ENCODE measurements at regions not wholly inside any gene's neighbourhood (a gene's known extent, or its start where the extent isn't known, plus 50 kb on each side); places are given as distances from the start of the nearest gene placed in this dataset.

DNA sequence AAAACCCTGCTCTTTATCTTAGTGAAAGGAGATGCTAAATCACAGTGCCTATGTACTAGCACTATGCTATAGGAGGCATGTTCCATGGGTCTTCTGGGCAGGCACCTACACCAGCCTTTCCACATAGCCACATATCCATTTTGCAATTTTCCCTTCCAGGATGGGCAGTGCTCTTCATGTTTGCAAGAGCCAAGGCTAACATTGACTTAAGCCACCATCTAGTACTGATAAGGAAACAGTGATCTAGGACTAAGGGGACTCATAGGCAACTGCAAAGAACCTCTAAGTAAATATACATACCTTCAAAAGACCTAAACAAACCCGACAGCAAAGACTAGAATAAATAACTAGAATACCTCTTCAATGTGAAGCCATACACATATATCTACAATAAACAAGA lies 919.7 kb upstream of the GYPC start:
- TF ChIP-seq POLR2AphosphoS5 (IDR thresholded peaks at IDR 0.05): no peak
- TF ChIP-seq POLR2A (IDR thresholded peaks at IDR 0.05): no peak
- TF ChIP-seq, protein P1, sequence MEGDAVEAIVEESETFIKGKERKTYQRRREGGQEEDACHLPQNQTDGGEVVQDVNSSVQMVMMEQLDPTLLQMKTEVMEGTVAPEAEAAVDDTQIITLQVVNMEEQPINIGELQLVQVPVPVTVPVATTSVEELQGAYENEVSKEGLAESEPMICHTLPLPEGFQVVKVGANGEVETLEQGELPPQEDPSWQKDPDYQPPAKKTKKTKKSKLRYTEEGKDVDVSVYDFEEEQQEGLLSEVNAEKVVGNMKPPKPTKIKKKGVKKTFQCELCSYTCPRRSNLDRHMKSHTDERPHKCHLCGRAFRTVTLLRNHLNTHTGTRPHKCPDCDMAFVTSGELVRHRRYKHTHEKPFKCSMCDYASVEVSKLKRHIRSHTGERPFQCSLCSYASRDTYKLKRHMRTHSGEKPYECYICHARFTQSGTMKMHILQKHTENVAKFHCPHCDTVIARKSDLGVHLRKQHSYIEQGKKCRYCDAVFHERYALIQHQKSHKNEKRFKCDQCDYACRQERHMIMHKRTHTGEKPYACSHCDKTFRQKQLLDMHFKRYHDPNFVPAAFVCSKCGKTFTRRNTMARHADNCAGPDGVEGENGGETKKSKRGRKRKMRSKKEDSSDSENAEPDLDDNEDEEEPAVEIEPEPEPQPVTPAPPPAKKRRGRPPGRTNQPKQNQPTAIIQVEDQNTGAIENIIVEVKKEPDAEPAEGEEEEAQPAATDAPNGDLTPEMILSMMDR (IDR thresholded peaks at IDR 0.05): no peak
